ENCODE measurements at regions not wholly inside any gene's neighbourhood (a gene's known extent, or its start where the extent isn't known, plus 50 kb on each side); places are given as distances from the start of the nearest gene placed in this dataset.
"Not testable (repeated sequence)": the region's sequence is repeated elsewhere in the genome, so short reads cannot be mapped to it uniquely, and the experiment has no call there.

GRCh38 chr9:39551544-39551943, 196.1 kb downstream of the SPATA31A1 start:
- not testable (repeated sequence) for TF ChIP-seq POLR2AphosphoS5 (IDR thresholded peaks at IDR 0.05)
- TF ChIP-seq, protein P1, sequence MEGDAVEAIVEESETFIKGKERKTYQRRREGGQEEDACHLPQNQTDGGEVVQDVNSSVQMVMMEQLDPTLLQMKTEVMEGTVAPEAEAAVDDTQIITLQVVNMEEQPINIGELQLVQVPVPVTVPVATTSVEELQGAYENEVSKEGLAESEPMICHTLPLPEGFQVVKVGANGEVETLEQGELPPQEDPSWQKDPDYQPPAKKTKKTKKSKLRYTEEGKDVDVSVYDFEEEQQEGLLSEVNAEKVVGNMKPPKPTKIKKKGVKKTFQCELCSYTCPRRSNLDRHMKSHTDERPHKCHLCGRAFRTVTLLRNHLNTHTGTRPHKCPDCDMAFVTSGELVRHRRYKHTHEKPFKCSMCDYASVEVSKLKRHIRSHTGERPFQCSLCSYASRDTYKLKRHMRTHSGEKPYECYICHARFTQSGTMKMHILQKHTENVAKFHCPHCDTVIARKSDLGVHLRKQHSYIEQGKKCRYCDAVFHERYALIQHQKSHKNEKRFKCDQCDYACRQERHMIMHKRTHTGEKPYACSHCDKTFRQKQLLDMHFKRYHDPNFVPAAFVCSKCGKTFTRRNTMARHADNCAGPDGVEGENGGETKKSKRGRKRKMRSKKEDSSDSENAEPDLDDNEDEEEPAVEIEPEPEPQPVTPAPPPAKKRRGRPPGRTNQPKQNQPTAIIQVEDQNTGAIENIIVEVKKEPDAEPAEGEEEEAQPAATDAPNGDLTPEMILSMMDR (IDR thresholded peaks at IDR 0.05): not testable (repeated sequence)
